H9 (cell line): ENCODE measurements at regions not wholly inside any gene's neighbourhood (a gene's known extent, or its start where the extent isn't known, plus 50 kb on each side); places are given as distances from the start of the nearest gene placed in this dataset.

Experiments used
- DNase-seq: peaks from one replicate; pipeline ENCODE4 v3.0.0-alpha.2; 2017
- H2AFZ ChIP-seq: one replicate; pipeline ENCODE4 v1.6.1; 2013; ENCODE audit warnings: mild to moderate bottlenecking, low read length, control low read depth, moderate library complexity
- H2AK5ac ChIP-seq: 2 replicates; pipeline ENCODE4 v1.6.1; 2013; ENCODE audit warnings: low read length, control low read depth, mixed read lengths; ENCODE audit not compliant: insufficient read length
- H2BK120ac ChIP-seq: one replicate; pipeline ENCODE4 v1.6.1; 2013; ENCODE audit warnings: low read depth, mild to moderate bottlenecking, low read length, control low read depth, inconsistent platforms; ENCODE audit not compliant: poor library complexity, severe bottlenecking
- H2BK12ac ChIP-seq: 2 replicates; pipeline ENCODE4 v1.6.1; 2013; ENCODE audit warnings: low read length, control low read depth, mixed read lengths, low read depth; ENCODE audit not compliant: insufficient read length
- H2BK15ac ChIP-seq: 2 replicates; pipeline ENCODE4 v1.6.1; 2013; ENCODE audit warnings: low read depth, low read length, control low read depth
- H2BK20ac ChIP-seq: one replicate; pipeline ENCODE4 v1.6.1; 2013; ENCODE audit warnings: low read depth, mild to moderate bottlenecking, low read length, control low read depth, inconsistent platforms; ENCODE audit not compliant: poor library complexity, severe bottlenecking
- H2BK5ac ChIP-seq: 2 replicates; pipeline ENCODE4 v1.6.1; 2013; ENCODE audit warnings: low read length, control low read depth, mixed read lengths; ENCODE audit not compliant: insufficient read length
- H3K14ac ChIP-seq: 2 replicates; pipeline ENCODE4 v1.6.1; 2013; ENCODE audit warnings: low read length, control low read depth; ENCODE audit not compliant: insufficient read depth
- H3K18ac ChIP-seq: 2 replicates; pipeline ENCODE4 v1.6.1; 2013; ENCODE audit warnings: low read depth, mild to moderate bottlenecking, mixed read lengths, low read length, control low read depth; ENCODE audit not compliant: insufficient read length
- H3K23ac ChIP-seq: 2 replicates; pipeline ENCODE4 v1.6.1; 2013; ENCODE audit warnings: low read length, control low read depth, mixed read lengths, low read depth; ENCODE audit not compliant: insufficient read length
- H3K23me2 ChIP-seq: 2 replicates; pipeline ENCODE4 v1.6.1; 2013; ENCODE audit warnings: low read depth, mild to moderate bottlenecking, mixed read lengths, low read length, control low read depth; ENCODE audit not compliant: insufficient read length, poor library complexity, severe bottlenecking
- H3K27ac ChIP-seq: 2 replicates; pipeline ENCODE4 v1.5.1; 2013; ENCODE audit warnings: low read length, control low read depth, mixed read lengths, low read depth; ENCODE audit not compliant: insufficient read length
- H3K27me3 ChIP-seq: 2 replicates; pipeline ENCODE4 v1.6.1; 2013; ENCODE audit warnings: low read length, control low read depth, inconsistent platforms; ENCODE audit not compliant: insufficient read depth
- H3K4ac ChIP-seq: 2 replicates; pipeline ENCODE4 v1.6.1; 2013; ENCODE audit warnings: low read depth, mild to moderate bottlenecking, control low read depth, inconsistent platforms, low read length, moderate library complexity
- H3K4me1 ChIP-seq: 2 replicates; pipeline ENCODE4 v1.6.1; 2013; ENCODE audit warnings: low read length, control low read depth, inconsistent platforms; ENCODE audit not compliant: insufficient read depth
- H3K4me2 ChIP-seq: 2 replicates; pipeline ENCODE4 v1.6.1; 2013; ENCODE audit warnings: low read length, control low read depth, mixed read lengths; ENCODE audit not compliant: insufficient read length, insufficient read depth
- H3K56ac ChIP-seq: 2 replicates; pipeline ENCODE4 v1.6.1; 2013; ENCODE audit warnings: low read depth, mild to moderate bottlenecking, mixed read lengths, low read length, control low read depth; ENCODE audit not compliant: insufficient read length
- H3K79me1 ChIP-seq: 2 replicates; pipeline ENCODE4 v1.6.1; 2013; ENCODE audit warnings: low read depth, mild to moderate bottlenecking, moderate library complexity, low read length, control low read depth, inconsistent platforms; ENCODE audit not compliant: insufficient read depth, poor library complexity, severe bottlenecking
- H3K79me2 ChIP-seq: 2 replicates; pipeline ENCODE4 v1.6.1; 2013; ENCODE audit warnings: low read length, control low read depth, inconsistent platforms; ENCODE audit not compliant: insufficient read depth
- H3K9ac ChIP-seq: 2 replicates; pipeline ENCODE4 v1.6.1; 2013; ENCODE audit warnings: low read length, control low read depth, mixed read lengths; ENCODE audit not compliant: insufficient read length; ENCODE audit errors: extremely low read depth
- H3K9me3 ChIP-seq: one replicate; pipeline ENCODE4 v1.6.1; 2013; ENCODE audit warnings: low read depth, low read length, inconsistent platforms; ENCODE audit not compliant: control insufficient read depth
- H3T11ph ChIP-seq: one replicate; pipeline ENCODE4 v1.6.1; 2013; ENCODE audit warnings: mild to moderate bottlenecking, low read length, control low read depth, inconsistent platforms
- H4K20me1 ChIP-seq: one replicate; pipeline ENCODE4 v1.6.1; 2013; ENCODE audit not compliant: control insufficient read depth, insufficient read length, insufficient read depth
- H4K5ac ChIP-seq: 2 replicates; pipeline ENCODE4 v1.6.1; 2013; ENCODE audit warnings: low read depth, mild to moderate bottlenecking, mixed read lengths, low read length, control low read depth; ENCODE audit not compliant: insufficient read length
- H4K8ac ChIP-seq: replicated peaks from 2 replicates; pipeline ENCODE4 v1.6.1; 2013; ENCODE audit warnings: low read length, control low read depth, mixed read lengths, low read depth; ENCODE audit not compliant: insufficient read length
- H4K91ac ChIP-seq: 2 replicates; pipeline ENCODE4 v1.6.1; 2013; ENCODE audit warnings: low read depth, mild to moderate bottlenecking, moderate library complexity, mixed read lengths, low read length, control low read depth; ENCODE audit not compliant: insufficient read length
- H3K27ac Mint-ChIP-seq, 3 experiments: 2 replicates in 2 of 3; 3 replicates in 1 of 3; pipeline ENCODE4 v1.8.0; 2020 to 2021; ENCODE audit warnings: mixed read lengths in 3 of 3, mild to moderate bottlenecking in 1 of 3, moderate library complexity in 1 of 3
- H3K27me3 Mint-ChIP-seq: 2 replicates; pipeline ENCODE4 v1.8.0; 2021; ENCODE audit warnings: low read depth, mild to moderate bottlenecking, moderate library complexity, mixed read lengths
- H3K36me3 Mint-ChIP-seq, 3 experiments: 2 replicates in 2 of 3; 3 replicates in 1 of 3; pipeline ENCODE4 v1.8.0; 2020 to 2021; ENCODE audit warnings: low read depth in 3 of 3, mixed read lengths in 3 of 3; ENCODE audit not compliant: insufficient read depth in 1 of 3
- H3K4me1 Mint-ChIP-seq, 2 experiments: 2 replicates each; pipeline ENCODE4 v1.8.0; 2020; ENCODE audit warnings: mixed read lengths in 2 of 2
- H3K4me3 Mint-ChIP-seq, 2 experiments: 2 replicates in 1 of 2; 3 replicates in 1 of 2; pipeline ENCODE4 v1.8.0; 2020 to 2021; ENCODE audit warnings: mild to moderate bottlenecking in 2 of 2, mixed read lengths in 2 of 2, moderate library complexity in 1 of 2
- H3K9me3 Mint-ChIP-seq, 2 experiments: 2 replicates in 1 of 2; 3 replicates in 1 of 2; pipeline ENCODE4 v1.8.0; 2020; ENCODE audit warnings: mild to moderate bottlenecking in 2 of 2, mixed read lengths in 2 of 2, moderate library complexity in 1 of 2
- CTCF ChIP-seq: fragments of 200-600 bp; sonication (generic); conservative IDR thresholded peaks from 3 replicates; pipeline ENCODE4 v1.8.0; 2021; ENCODE audit warnings: antibody characterized with exemption, mild to moderate bottlenecking
- WGBS: extraction: QIAGEN DNeasy Blood & Tissue Kit; methylation state at CpG from one replicate; pipeline ENCODE4 v1.1.7; 2013; ENCODE audit warnings: missing lambda C conversion rate, low lambda C conversion rate, mixed read lengths; ENCODE audit not compliant: insufficient read length; ENCODE audit errors: extremely low coverage; 5-methylcytosine and 5-hydroxymethylcytosine counted together

- no peak for TF ChIP-seq CTCF
- no peak overlapping the region for H3K56ac ChIP-seq
These were observed 898.2 kb upstream of the AGA start for GRCh38 chr4:178340468-178340867.

More at GRCh38 chr4:178340468-178340867, 898.2 kb upstream of the AGA start:
- Histone ChIP-seq H3K79me1 (no peaks in the 10 kb centered on the region), H2BK15ac (no peak overlapping the region), H3K14ac (no peak overlapping the region), H3K23ac (no peak overlapping the region), H4K20me1 (no peaks in the 10 kb centered on the region), H2AK5ac (no peak overlapping the region), H3K79me2 (no peaks in the 10 kb centered on the region), H3K4ac (no peak overlapping the region), H2BK20ac (no peak overlapping the region), H3K4me1 (no peaks in the 10 kb centered on the region), H4K91ac (no peak overlapping the region), H2AFZ (no peak overlapping the region), H3K27ac (no peak overlapping the region), H2BK12ac (no peak overlapping the region), H2BK5ac (no peak overlapping the region), H3K23me2 (no peaks in the 10 kb centered on the region), H2BK120ac (no peak overlapping the region), H4K5ac (no peak overlapping the region), H3K4me2 (no peak overlapping the region), H3K27me3 (no peaks in the 10 kb centered on the region), H3K9me3 (no peaks in the 10 kb centered on the region), H4K8ac (no peak overlapping the region), H3K9ac (no peak overlapping the region), H3K18ac (no peak overlapping the region), H3T11ph (no peak overlapping the region)
- Mint-ChIP-seq H3K9me3 (no peaks in the 10 kb centered on the region), H3K27me3 (no peaks in the 10 kb centered on the region), H3K4me3 (no peak overlapping the region), H3K27ac (no peak overlapping the region), H3K36me3 (no peaks in the 10 kb centered on the region), H3K4me1 (no peaks in the 10 kb centered on the region)
- DNase-seq = peak; percentile 31
- no CpG with 5 or more reads among the region's 7 CpGs for WGBS
